HepG2 (cell line): ENCODE measurements at regions not wholly inside any gene's neighbourhood (a gene's known extent, or its start where the extent isn't known, plus 50 kb on each side); places are given as distances from the start of the nearest gene placed in this dataset.

ENCODE experiments used
- BORCS8-MEF2B ChIP-seq: sonication (generic); formaldehyde crosslinking; IDR thresholded peaks from 2 replicates; pipeline ENCODE4 v1.8.0; 2022; ENCODE audit warnings: mild to moderate bottlenecking, missing genetic modification reagents
- CBX2 ChIP-seq, 2 experiments: fragments of 200-600 bp in 1 of 2; sonication (generic); formaldehyde crosslinking in 1 of 2; IDR thresholded peaks; 2 replicates each; pipeline versions ENCODE4 v1.7.0 to v1.8.1; 2018 to 2022; ENCODE audit warnings: low read depth in 2 of 2, low read length in 1 of 2, mild to moderate bottlenecking in 1 of 2, missing genetic modification reagents in 1 of 2
- FOXA1 ChIP-seq, 2 experiments: fragments of 450-650 bp in 1 of 2; sonication (generic) in 1 of 2; formaldehyde crosslinking in 1 of 2; IDR thresholded peaks; 2 replicates each; pipeline versions ENCODE4 v1.4.0 to v1.6.1; 2016 to 2020; ENCODE audit warnings: missing genetic modification reagents in 1 of 2
- GLI4 ChIP-seq: sonication (generic); formaldehyde crosslinking; IDR thresholded peaks from 2 replicates; pipeline ENCODE4 v1.5.1; 2020; ENCODE audit warnings: missing genetic modification reagents, mild to moderate bottlenecking, moderate library complexity, borderline replicate concordance
- MAX ChIP-seq: IDR thresholded peaks from 2 replicates; pipeline ENCODE4 v1.6.1; 2012; ENCODE audit warnings: inconsistent platforms
- MLXIP ChIP-seq: sonication (generic); formaldehyde crosslinking; IDR thresholded peaks from 2 replicates; pipeline ENCODE4 v1.9.0; 2021; ENCODE audit warnings: missing genetic modification reagents, borderline replicate concordance
- PRDM10 ChIP-seq: sonication (generic); formaldehyde crosslinking; IDR thresholded peaks from 2 replicates; pipeline ENCODE4 v1.4.0; 2020; ENCODE audit warnings: low read depth, missing genetic modification reagents
- SIN3B ChIP-seq: fragments of 150-350 bp; IDR thresholded peaks from 2 replicates; pipeline ENCODE4 v1.6.1; 2014; ENCODE audit warnings: low read length
- TRIM22 ChIP-seq: fragments of 450-650 bp; IDR thresholded peaks from 2 replicates; pipeline ENCODE4 v1.6.1; 2017
- XRCC5 ChIP-seq: fragments of 200-400 bp; formaldehyde crosslinking; optimal IDR thresholded peaks from 2 replicates; pipeline ENCODE3; 2017; ENCODE audit warnings: mild to moderate bottlenecking, low read length
- ZC3H4 ChIP-seq: sonication (generic); formaldehyde crosslinking; IDR thresholded peaks from 2 replicates; pipeline ENCODE4 v1.4.0; 2020; ENCODE audit warnings: missing genetic modification reagents, borderline replicate concordance
- ZFP1 ChIP-seq: IDR thresholded peaks from 2 replicates; pipeline ENCODE4 v1.6.1; 2016
- ZFP41 ChIP-seq: sonication (generic); formaldehyde crosslinking; IDR thresholded peaks from 2 replicates; pipeline ENCODE4 v1.4.0; 2020; ENCODE audit warnings: mild to moderate bottlenecking, missing genetic modification reagents, borderline replicate concordance
- ZFP82 ChIP-seq: sonication (generic); formaldehyde crosslinking; IDR thresholded peaks from 2 replicates; pipeline ENCODE4 v1.5.1; 2020; ENCODE audit warnings: mild to moderate bottlenecking, missing genetic modification reagents, borderline replicate concordance
- ZFY ChIP-seq: sonication (generic); formaldehyde crosslinking; IDR thresholded peaks from 2 replicates; pipeline ENCODE4 v1.4.0; 2020; ENCODE audit warnings: missing genetic modification reagents
- ZNF292 ChIP-seq: sonication (generic); formaldehyde crosslinking; IDR thresholded peaks from 2 replicates; pipeline ENCODE4 v1.8.1; 2022; ENCODE audit warnings: mild to moderate bottlenecking, low read depth, missing genetic modification reagents, borderline replicate concordance
- ZNF34 ChIP-seq: sonication (generic); formaldehyde crosslinking; IDR thresholded peaks from 2 replicates; pipeline ENCODE4 v1.4.0; 2020; ENCODE audit warnings: mild to moderate bottlenecking, missing genetic modification reagents, borderline replicate concordance
- ZNF513 ChIP-seq: sonication (generic); formaldehyde crosslinking; conservative IDR thresholded peaks from 2 replicates; pipeline ENCODE4 v1.5.0; 2020; ENCODE audit warnings: missing genetic modification reagents
- ZNF558 ChIP-seq: sonication (generic); formaldehyde crosslinking; IDR thresholded peaks from 2 replicates; pipeline ENCODE4 v1.9.0; 2022; ENCODE audit warnings: mild to moderate bottlenecking, missing genetic modification reagents, borderline replicate concordance
- ZNF567 ChIP-seq: sonication (generic); formaldehyde crosslinking; IDR thresholded peaks from 2 replicates; pipeline ENCODE4 v1.8.1; 2023; ENCODE audit warnings: mild to moderate bottlenecking, missing genetic modification reagents, borderline replicate concordance
- ZZZ3 ChIP-seq: sonication (generic); formaldehyde crosslinking; IDR thresholded peaks from 2 replicates; pipeline ENCODE4 v1.4.0; 2020; ENCODE audit warnings: missing genetic modification reagents, mild to moderate bottlenecking, borderline replicate concordance

- TF ChIP-seq ZNF513 (CRISPR knock-in tag) (no peak), BORCS8-MEF2B (CRISPR knock-in tag) (no peak), PRDM10 (no peak), CBX2 (IDR thresholded peaks at IDR 0.05; ENCODE audit: low read depth, low read length) (no peak), CBX2 (CRISPR knock-in tag; IDR thresholded peaks at IDR 0.05; ENCODE audit: low read depth) (no peak), ZNF567 (CRISPR knock-in tag) (no peak), ZNF34 (CRISPR knock-in tag) (0 out of 2 replicates have a peak, but pooled peaks have one; percentile 56), ZFY (CRISPR knock-in tag) (no peak; the same call in 1 of the 2 replicates), TRIM22 (no peak), SIN3B (no peak), ZFP1 (CRISPR knock-in tag) (peak; percentile 21; the same call in 1 of the 2 replicates), MLXIP (CRISPR knock-in tag) (no peak), ZNF558 (CRISPR knock-in tag) (no peak), ZNF292 (CRISPR knock-in tag) (peak; percentile 90; the same call in 1 of the 2 replicates), ZZZ3 (CRISPR knock-in tag) (no peak; the same call in 1 of the 2 replicates), MAX (0 out of 2 replicates have a peak, but pooled peaks have one; percentile 48), XRCC5 (no peak), ZC3H4 (CRISPR knock-in tag) (no peak), FOXA1 (IDR thresholded peaks at IDR 0.05) (peak; percentile 93), FOXA1 (CRISPR knock-in tag; IDR thresholded peaks at IDR 0.05) (peak; percentile 98), ZFP41 (CRISPR knock-in tag) (no peak), ZFP82 (CRISPR knock-in tag) (no peak), GLI4 (CRISPR knock-in tag) (no peak)
These were observed 121.8 kb downstream of the MAIP1 start (continued) for GRCh38 chr2:200077210-200077650.
